Glutamatergic neuron (in vitro differentiated cells): ENCODE measurements at regions not wholly inside any gene's neighbourhood (a gene's known extent, or its start where the extent isn't known, plus 50 kb on each side); places are given as distances from the start of the nearest gene placed in this dataset.

Experiments
- DNase-seq: peaks from one replicate; pipeline ENCODE4 v3.0.0; 2022
- H3K27ac Mint-ChIP-seq: one replicate; pipeline ENCODE4 v1.8.0; 2020; ENCODE audit warnings: mild to moderate bottlenecking, mixed read lengths, inconsistent platforms; ENCODE audit not compliant: unreplicated experiment
- H3K27me3 Mint-ChIP-seq: one replicate; pipeline ENCODE4 v1.8.0; 2020; ENCODE audit warnings: mild to moderate bottlenecking, moderate library complexity, mixed read lengths, inconsistent platforms; ENCODE audit not compliant: unreplicated experiment
- H3K36me3 Mint-ChIP-seq: one replicate; pipeline ENCODE4 v1.8.0; 2020; ENCODE audit warnings: mild to moderate bottlenecking, mixed read lengths, inconsistent platforms; ENCODE audit not compliant: unreplicated experiment
- H3K4me1 Mint-ChIP-seq: one replicate; pipeline ENCODE4 v1.8.0; 2020; ENCODE audit warnings: mild to moderate bottlenecking, low read depth, mixed read lengths, inconsistent platforms; ENCODE audit not compliant: unreplicated experiment
- H3K4me3 Mint-ChIP-seq: one replicate; pipeline ENCODE4 v1.8.0; 2020; ENCODE audit warnings: mild to moderate bottlenecking, mixed read lengths, inconsistent platforms; ENCODE audit not compliant: unreplicated experiment
- H3K9me3 Mint-ChIP-seq: one replicate; pipeline ENCODE4 v1.8.0; 2020; ENCODE audit warnings: mild to moderate bottlenecking, moderate library complexity, mixed read lengths, inconsistent platforms; ENCODE audit not compliant: unreplicated experiment
- CTCF ChIP-seq: fragments of 200-600 bp; sonication (generic); IDR thresholded peaks from one replicate; pipeline ENCODE4 v1.5.0; 2021; ENCODE audit not compliant: partially characterized antibody, unreplicated experiment

DNA sequence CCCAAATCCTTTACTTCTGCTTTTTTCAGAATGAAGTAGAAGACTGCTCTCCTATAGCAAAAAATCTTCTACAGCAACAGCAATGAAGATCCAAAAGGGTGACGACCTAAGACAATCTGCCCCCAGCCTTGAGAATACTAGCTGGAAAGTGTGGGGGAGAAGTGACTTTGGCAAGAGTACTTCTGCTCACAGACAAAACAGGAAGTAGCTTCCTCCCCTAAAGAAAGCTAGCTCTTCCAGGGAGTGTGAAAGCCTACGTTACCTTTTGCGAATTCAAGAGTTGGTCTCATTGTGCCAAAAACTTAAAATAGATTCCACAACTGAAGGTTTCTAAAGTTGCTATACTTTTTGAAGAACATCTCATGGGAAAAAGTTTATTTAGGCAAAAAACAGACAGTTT is 1069.2 kb upstream of the CHAC2 start:
- no peak for DNase-seq
- no peaks in the 10 kb centered on the region for H3K36me3 Mint-ChIP-seq
- TF ChIP-seq CTCF: no peak
- peaks cover 1% of the 10 kb centered on the region for H3K4me1 Mint-ChIP-seq
- H3K4me3 Mint-ChIP-seq: no peak overlapping the region
- H3K27me3 Mint-ChIP-seq: no peaks in the 10 kb centered on the region
- H3K27ac Mint-ChIP-seq: no peak overlapping the region
- no peaks in the 10 kb centered on the region for H3K9me3 Mint-ChIP-seq

DNA sequence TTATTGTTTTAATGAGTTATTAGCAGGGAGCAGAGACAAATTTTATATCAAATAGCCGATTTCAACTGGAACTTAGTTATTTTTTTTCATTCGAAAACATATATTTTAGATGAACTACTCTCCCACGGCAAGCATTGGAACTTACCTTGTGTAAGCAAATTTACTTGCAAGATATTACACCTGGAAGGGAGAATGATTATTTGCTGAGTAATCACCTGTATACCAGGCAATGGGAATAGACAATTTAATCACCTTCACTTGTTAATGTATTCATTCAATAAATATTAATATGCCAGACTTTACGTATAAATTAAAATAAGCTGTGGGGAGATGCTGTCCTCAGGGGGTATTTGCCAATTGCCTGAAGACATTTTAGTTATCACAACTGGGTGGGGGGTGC is 1069.9 kb upstream of the CHAC2 start:
- Mint-ChIP-seq H3K4me1 (no peaks in the 10 kb centered on the region), H3K27ac (no peak overlapping the region), H3K27me3 (no peaks in the 10 kb centered on the region), H3K4me3 (no peak overlapping the region), H3K9me3 (no peaks in the 10 kb centered on the region), H3K36me3 (no peaks in the 10 kb centered on the region)
- TF ChIP-seq CTCF: no peak
- no peak for DNase-seq

DNA sequence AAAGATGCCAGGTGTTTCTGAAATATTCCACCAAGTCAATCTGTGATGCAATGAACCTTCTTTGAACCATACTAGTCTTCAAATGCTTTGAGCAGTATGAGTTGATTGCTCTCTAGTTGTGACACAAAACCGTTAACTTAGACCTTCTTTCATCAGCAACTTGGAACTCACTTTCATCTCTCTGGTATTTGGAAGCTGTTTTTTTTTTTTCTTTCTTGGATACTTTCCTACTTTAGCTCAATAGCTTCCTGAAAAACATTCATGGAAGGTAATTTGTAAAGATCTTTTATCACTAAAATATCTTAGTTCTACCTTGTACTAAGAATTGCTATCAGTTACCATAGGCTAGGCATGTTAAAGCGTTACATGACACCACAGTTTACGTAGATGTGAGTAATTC is 1071.9 kb upstream of the CHAC2 start:
- no peak for TF ChIP-seq CTCF

GRCh38 chr2:52686935-52687334 is 1080.7 kb upstream of the CHAC2 start:
- no peak for DNase-seq
- TF ChIP-seq CTCF: no peak
- Mint-ChIP-seq H3K27ac (no peak overlapping the region), H3K36me3 (no peaks in the 10 kb centered on the region), H3K27me3 (no peaks in the 10 kb centered on the region), H3K4me1 (no peaks in the 10 kb centered on the region), H3K9me3 (no peaks in the 10 kb centered on the region), H3K4me3 (no peak overlapping the region)

More for the DNA sequence above, 1071.9 kb upstream of the CHAC2 start:
- Mint-ChIP-seq H3K4me3 (no peak overlapping the region), H3K27ac (no peak overlapping the region), H3K9me3 (no peaks in the 10 kb centered on the region), H3K36me3 (no peaks in the 10 kb centered on the region), H3K27me3 (no peaks in the 10 kb centered on the region), H3K4me1 (no peaks in the 10 kb centered on the region)
- DNase-seq: no peak

DNA sequence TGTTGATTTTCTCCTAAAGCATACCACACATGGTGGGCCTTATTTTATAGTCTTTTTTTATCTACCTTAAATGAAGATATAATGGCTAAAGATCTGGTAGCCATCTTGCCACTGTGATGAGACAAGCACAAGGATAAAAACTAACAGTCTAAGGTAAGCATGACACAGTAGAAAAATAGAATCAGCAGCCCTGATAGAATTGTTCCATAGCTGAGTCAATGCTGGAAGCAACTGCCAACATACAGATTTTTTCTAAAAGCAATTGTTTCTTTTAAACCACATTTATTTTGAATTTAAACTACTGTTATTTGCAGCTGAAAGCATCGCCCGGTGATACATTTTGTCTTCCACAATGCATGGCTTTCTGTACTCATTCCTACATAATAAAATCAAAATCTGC is 1091.5 kb upstream of the CHAC2 start:
- TF ChIP-seq CTCF: no peak
- Mint-ChIP-seq H3K4me3 (no peak overlapping the region), H3K36me3 (no peaks in the 10 kb centered on the region), H3K27me3 (no peaks in the 10 kb centered on the region), H3K9me3 (no peaks in the 10 kb centered on the region), H3K4me1 (no peaks in the 10 kb centered on the region), H3K27ac (no peak overlapping the region)
- DNase-seq: no peak
